Subcutaneous abdominal adipose tissue (tissue), 5 donors: ENCODE measurements at regions not wholly inside any gene's neighbourhood (a gene's known extent, or its start where the extent isn't known, plus 50 kb on each side); places are given as distances from the start of the nearest gene placed in this dataset.
"Not testable (repeated sequence)": the region's sequence is repeated elsewhere in the genome, so short reads cannot be mapped to it uniquely, and the experiment has no call there.

Experiments
- H3K27ac ChIP-seq: one replicate; pipeline ENCODE4 v1.7.0; 2013; ENCODE audit warnings: low read depth, mild to moderate bottlenecking, inconsistent platforms, low read length, moderate library complexity
- H3K27me3 ChIP-seq, 5 donors: one replicate each; pipeline ENCODE4 v1.7.0; 2013; ENCODE audit warnings: low read length in 5 of 5, inconsistent platforms in 1 of 5; ENCODE audit not compliant: control insufficient read depth in 5 of 5, insufficient read depth in 4 of 5
- H3K36me3 ChIP-seq, 5 donors: one replicate each; pipeline ENCODE4 v1.7.0; 2013; ENCODE audit warnings: low read length in 5 of 5; ENCODE audit not compliant: control insufficient read depth in 5 of 5, insufficient read depth in 5 of 5
- H3K4me1 ChIP-seq, 5 donors: one replicate each; pipeline ENCODE4 v1.7.0; 2013; ENCODE audit warnings: low read length in 5 of 5, mild to moderate bottlenecking in 3 of 5, moderate library complexity in 1 of 5; ENCODE audit not compliant: control insufficient read depth in 5 of 5, insufficient read depth in 5 of 5
- H3K4me3 ChIP-seq, 5 donors: one replicate each; pipeline ENCODE4 v1.7.0; 2013; ENCODE audit warnings: low read length in 5 of 5, low read depth in 1 of 5
- H3K9ac ChIP-seq, 5 donors: one replicate each; pipeline ENCODE4 v1.7.0; 2013; ENCODE audit warnings: low read length in 5 of 5, mild to moderate bottlenecking in 4 of 5, moderate library complexity in 3 of 5
- H3K9me3 ChIP-seq, 5 donors: one replicate each; pipeline ENCODE4 v1.7.0; 2013; ENCODE audit warnings: low read length in 5 of 5; ENCODE audit not compliant: control insufficient read depth in 5 of 5
- donor health status: healthy.
- donor health status: healthy.
- donor health status: healthy.
- donor health status: healthy.
- donor health status: healthy.

GRCh38 chr1:238722812-238723211, 663.6 kb upstream of the CHRM3 start:
- no peak overlapping the region for H3K27ac ChIP-seq
- no peaks in the 10 kb centered on the region for H3K27me3 ChIP-seq
- no peak overlapping the region for H3K9ac ChIP-seq
- no peak overlapping the region for H3K4me3 ChIP-seq
- H3K4me1 ChIP-seq, result no peaks in the 10 kb centered on the region
- H3K36me3 ChIP-seq, result no peaks in the 10 kb centered on the region
- H3K9me3 ChIP-seq, result peaks cover 0 to 3% (median 0%) of the 10 kb centered on the region in 5 donors

- Histone ChIP-seq H3K9ac (no peak overlapping the region), H3K27ac (no peak overlapping the region), H3K4me1 (no peaks in the 10 kb centered on the region), H3K4me3 (no peak overlapping the region), H3K9me3 (peaks cover 0 to 2% (median 0%) of the 10 kb centered on the region in 5 donors), H3K27me3 (no peaks in the 10 kb centered on the region), H3K36me3 (no peaks in the 10 kb centered on the region)
Measured at GRCh38 chr1:238710697-238711096, 675.7 kb upstream of the CHRM3 start.

GRCh38 chr1:238701024-238701423, 685.3 kb upstream of the CHRM3 start:
- no peaks in the 10 kb centered on the region for H3K36me3 ChIP-seq
- H3K4me1 ChIP-seq, result no peaks in the 10 kb centered on the region
- no peaks in the 10 kb centered on the region for H3K27me3 ChIP-seq
- H3K9ac ChIP-seq, result no peak overlapping the region
- H3K27ac ChIP-seq, result no peak overlapping the region
- no peak overlapping the region for H3K4me3 ChIP-seq
- no peaks in the 10 kb centered on the region for H3K9me3 ChIP-seq

- H3K9ac ChIP-seq, result no peak overlapping the region
- H3K36me3 ChIP-seq, result no peaks in the 10 kb centered on the region
- H3K4me3 ChIP-seq, result no peak overlapping the region
- no peak overlapping the region for H3K27ac ChIP-seq
- H3K27me3 ChIP-seq, result no peaks in the 10 kb centered on the region
- no peaks in the 10 kb centered on the region for H3K9me3 ChIP-seq
- H3K4me1 ChIP-seq, result no peaks in the 10 kb centered on the region
Measured at GRCh38 chr1:238690415-238690814, 696.0 kb upstream of the CHRM3 start.

- H3K4me1 ChIP-seq, H3K4me3 ChIP-seq: not testable (repeated sequence)
Measured at GRCh38 chr1:238684576-238684975, 701.8 kb upstream of the CHRM3 start.

GRCh38 chr1:238681451-238681850, 704.9 kb upstream of the CHRM3 start:
- Histone ChIP-seq H3K27ac (no peak overlapping the region), H3K4me3 (no peak overlapping the region), H3K27me3 (no peaks in the 10 kb centered on the region), H3K9ac (no peak overlapping the region), H3K9me3 (no peaks in the 10 kb centered on the region), H3K36me3 (no peaks in the 10 kb centered on the region), H3K4me1 (no peaks in the 10 kb centered on the region)

More at GRCh38 chr1:238684576-238684975, 701.8 kb upstream of the CHRM3 start:
- not testable (repeated sequence) for H3K36me3 ChIP-seq, H3K27me3 ChIP-seq, H3K27ac ChIP-seq, H3K9ac ChIP-seq, H3K9me3 ChIP-seq

- Histone ChIP-seq H3K9ac (no peak overlapping the region), H3K4me3 (no peak overlapping the region), H3K4me1 (no peaks in the 10 kb centered on the region), H3K27me3 (no peaks in the 10 kb centered on the region), H3K9me3 (no peaks in the 10 kb centered on the region), H3K27ac (no peak overlapping the region), H3K36me3 (no peaks in the 10 kb centered on the region)
Measured at GRCh38 chr1:238681021-238681420, 705.3 kb upstream of the CHRM3 start.

- no peaks in the 10 kb centered on the region for H3K9me3 ChIP-seq
- H3K36me3 ChIP-seq, result no peaks in the 10 kb centered on the region
- H3K27ac ChIP-seq, result no peak overlapping the region
- H3K4me3 ChIP-seq, result no peak overlapping the region
- H3K9ac ChIP-seq, result no peak overlapping the region
- no peaks in the 10 kb centered on the region for H3K27me3 ChIP-seq
- no peaks in the 10 kb centered on the region for H3K4me1 ChIP-seq
Measured at GRCh38 chr1:238677567-238677966, 708.8 kb upstream of the CHRM3 start.

- Histone ChIP-seq H3K27me3 (no peaks in the 10 kb centered on the region), H3K4me3 (no peak overlapping the region), H3K36me3 (no peaks in the 10 kb centered on the region), H3K4me1 (no peaks in the 10 kb centered on the region), H3K9ac (no peak overlapping the region), H3K9me3 (no peaks in the 10 kb centered on the region), H3K27ac (no peak overlapping the region)
Measured at GRCh38 chr1:238675221-238675620, 711.1 kb upstream of the CHRM3 start.

GRCh38 chr1:238674316-238674715, 712.1 kb upstream of the CHRM3 start:
- Histone ChIP-seq H3K27me3 (no peaks in the 10 kb centered on the region), H3K4me1 (no peaks in the 10 kb centered on the region), H3K36me3 (no peaks in the 10 kb centered on the region), H3K27ac (no peak overlapping the region), H3K9me3 (no peaks in the 10 kb centered on the region), H3K9ac (no peak overlapping the region), H3K4me3 (no peak overlapping the region)

- Histone ChIP-seq H3K9me3 (no peaks in the 10 kb centered on the region), H3K4me3 (no peak overlapping the region), H3K9ac (no peak overlapping the region), H3K36me3 (no peaks in the 10 kb centered on the region), H3K27me3 (no peaks in the 10 kb centered on the region), H3K27ac (no peak overlapping the region), H3K4me1 (no peaks in the 10 kb centered on the region)
Measured at GRCh38 chr1:238673561-238673960, 712.8 kb upstream of the CHRM3 start.
